Stimulated activated CD8-positive, alpha-beta memory T cell treated with anti-CD3 and anti-CD28 coated beads, Interleukin-4, amount 100 ng/mL, for 24 hours (primary cell): ENCODE measurements at regions not wholly inside any gene's neighbourhood (a gene's known extent, or its start where the extent isn't known, plus 50 kb on each side); places are given as distances from the start of the nearest gene placed in this dataset.

Source experiments
- DNase-seq: peaks from one replicate; pipeline ENCODE4 v3.0.0-alpha.2; 2020; ENCODE audit warnings: low read depth

DNA sequence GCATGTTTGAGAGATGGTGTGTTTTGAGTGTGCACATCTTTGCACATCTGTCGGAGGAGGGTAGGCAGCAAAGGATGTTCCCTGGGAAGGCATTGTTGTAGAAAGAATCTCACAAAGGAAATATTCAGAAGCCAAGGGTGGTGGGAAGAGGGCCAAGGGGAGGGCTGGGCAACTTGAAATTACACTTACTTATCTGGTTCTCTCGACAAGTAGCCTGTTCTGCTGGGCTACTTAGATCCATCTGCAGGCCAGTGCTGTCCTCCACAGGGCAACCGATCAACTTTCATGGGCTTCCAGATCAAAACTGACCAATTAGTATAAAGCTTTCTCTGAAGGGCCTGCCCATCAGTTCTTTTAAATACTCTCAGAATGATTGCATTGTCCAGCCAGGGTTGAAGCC, 495.2 kb downstream of the GADD45G start:
- no peak for DNase-seq

DNA sequence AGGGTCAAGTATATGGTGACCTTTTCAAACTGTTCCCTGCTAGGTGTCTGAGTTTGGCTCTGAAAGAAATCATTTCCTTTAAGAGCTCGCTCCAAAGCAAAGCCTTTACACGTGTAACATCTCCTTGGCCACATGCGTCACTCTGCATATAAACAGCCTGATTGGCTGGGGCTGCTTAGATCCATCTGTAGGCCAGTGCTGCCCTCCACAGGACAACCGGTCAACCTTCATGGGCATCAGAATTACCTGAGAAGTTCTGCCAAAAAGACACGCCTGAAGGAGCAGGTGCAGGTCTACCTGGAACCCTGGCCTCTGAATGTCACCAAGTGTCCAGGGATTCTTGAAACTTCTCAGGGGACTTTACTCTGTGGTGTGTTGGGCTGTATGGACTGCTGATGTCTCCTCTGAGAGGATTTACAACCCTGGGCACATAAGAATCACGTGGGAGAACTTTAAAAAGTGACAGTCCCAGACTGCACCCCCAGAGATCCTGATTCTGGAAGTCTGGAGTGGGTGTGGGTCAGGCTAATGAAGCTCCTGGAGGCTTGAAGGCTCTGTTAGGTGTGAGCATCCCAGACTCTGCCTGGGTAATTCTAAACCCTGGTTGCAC, 497.6 kb downstream of the GADD45G start:
- peak; percentile 53 for DNase-seq

GRCh38 chr9:90103771-90104170, 499.0 kb downstream of the GADD45G start:
- no peak for DNase-seq

- DNase-seq, result no peak
These were observed 501.0 kb downstream of the GADD45G start for GRCh38 chr9:90105773-90106172.

DNA sequence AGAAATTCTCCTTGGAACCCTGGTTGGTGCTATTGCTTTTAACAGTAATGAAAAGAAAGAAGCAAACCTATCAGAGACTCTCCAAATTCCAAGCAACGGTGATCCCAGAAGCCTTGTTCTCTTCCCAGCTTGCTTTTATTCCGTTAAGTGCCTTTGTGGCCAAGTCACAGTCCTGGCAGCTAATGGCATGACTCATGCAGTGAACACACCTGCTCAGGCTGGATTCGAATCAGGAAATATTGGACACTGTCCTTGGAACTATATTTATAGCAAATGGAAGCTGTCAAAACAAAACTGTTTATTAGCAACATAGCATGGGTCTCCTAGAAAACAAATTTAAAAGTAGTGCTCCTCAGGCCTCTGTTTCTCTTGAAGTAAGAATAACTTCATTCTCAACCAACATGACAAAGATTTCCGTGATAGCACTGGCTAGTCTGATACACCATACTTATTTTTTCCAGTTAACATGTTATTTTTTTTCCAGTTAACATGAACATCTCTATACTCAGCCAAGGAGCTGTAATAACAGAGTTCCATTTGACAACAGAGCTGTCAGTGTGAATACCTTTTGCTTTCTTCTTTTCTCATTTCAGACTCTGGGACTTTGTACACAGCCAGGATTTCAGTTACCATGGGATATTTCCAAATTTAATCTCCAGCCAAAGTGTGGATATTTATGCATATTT, 502.4 kb downstream of the GADD45G start:
- DNase-seq, result no peak

- no peak for DNase-seq
These were observed 503.2 kb downstream of the GADD45G start for GRCh38 chr9:90107726-90108655.

GRCh38 chr9:90112788-90113187, 508.0 kb downstream of the GADD45G start:
- no peak for DNase-seq

GRCh38 chr9:90114641-90115425, 510.0 kb downstream of the GADD45G start:
- no peak for DNase-seq

DNA sequence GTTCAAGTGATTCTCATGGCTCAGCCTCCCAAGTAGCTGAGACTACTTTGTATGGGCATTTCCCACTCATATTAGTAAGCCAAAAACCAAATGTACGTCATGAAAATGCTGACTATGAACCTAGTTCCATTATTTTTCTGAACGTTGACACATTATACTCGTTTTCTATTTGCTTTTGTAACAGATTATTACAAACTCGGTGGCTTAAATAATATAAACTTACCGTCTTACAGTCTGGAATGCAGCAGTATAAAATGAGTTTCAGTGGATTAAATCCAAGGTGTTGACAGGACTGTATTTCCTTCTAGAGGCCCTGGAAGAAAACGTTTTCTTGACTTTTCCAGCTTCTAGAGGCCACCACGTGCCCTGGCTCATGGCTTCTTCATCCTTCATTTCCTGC, 517.0 kb downstream of the GADD45G start:
- no peak for DNase-seq

GRCh38 chr9:90124961-90125360, 517.7 kb downstream of the DIRAS2 start:
- DNase-seq, result no peak

GRCh38 chr9:90127923-90128322, 514.7 kb downstream of the DIRAS2 start:
- DNase-seq, result no peak

- no peak for DNase-seq
These were observed 513.9 kb downstream of the DIRAS2 start for GRCh38 chr9:90128587-90129190.

- no peak for DNase-seq
These were observed 513.2 kb downstream of the DIRAS2 start for GRCh38 chr9:90129446-90129845.

- DNase-seq, result no peak
These were observed 511.1 kb downstream of the DIRAS2 start for GRCh38 chr9:90131568-90131967.

DNA sequence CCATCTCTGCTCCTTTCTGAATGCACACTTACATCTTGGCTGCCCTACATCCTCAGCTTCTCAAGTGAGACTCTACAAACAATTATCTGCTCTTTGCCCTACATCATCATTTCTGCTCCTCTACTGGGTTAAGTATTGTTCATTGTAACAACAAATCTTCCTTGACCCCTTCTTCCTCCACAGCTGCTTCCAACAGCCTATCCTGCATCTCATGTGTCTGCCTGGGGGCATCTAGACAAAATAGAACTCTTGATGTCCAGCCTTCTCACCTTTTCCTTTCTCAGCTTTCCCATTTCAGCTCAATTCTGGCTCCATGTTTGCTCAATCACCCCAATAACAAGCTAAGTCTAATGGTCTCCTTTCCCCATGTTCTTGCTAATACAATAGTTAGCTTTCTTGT, 509.8 kb downstream of the DIRAS2 start:
- no peak for DNase-seq

- no peak for DNase-seq
These were observed 504.8 kb downstream of the DIRAS2 start for GRCh38 chr9:90137801-90138200.

- DNase-seq, result no peak
These were observed 502.3 kb downstream of the DIRAS2 start for GRCh38 chr9:90140131-90140818.

GRCh38 chr9:90141723-90142122, 500.9 kb downstream of the DIRAS2 start:
- DNase-seq, result no peak

- peak; percentile 23 for DNase-seq
These were observed 500.0 kb downstream of the DIRAS2 start for GRCh38 chr9:90142580-90142979.

DNA sequence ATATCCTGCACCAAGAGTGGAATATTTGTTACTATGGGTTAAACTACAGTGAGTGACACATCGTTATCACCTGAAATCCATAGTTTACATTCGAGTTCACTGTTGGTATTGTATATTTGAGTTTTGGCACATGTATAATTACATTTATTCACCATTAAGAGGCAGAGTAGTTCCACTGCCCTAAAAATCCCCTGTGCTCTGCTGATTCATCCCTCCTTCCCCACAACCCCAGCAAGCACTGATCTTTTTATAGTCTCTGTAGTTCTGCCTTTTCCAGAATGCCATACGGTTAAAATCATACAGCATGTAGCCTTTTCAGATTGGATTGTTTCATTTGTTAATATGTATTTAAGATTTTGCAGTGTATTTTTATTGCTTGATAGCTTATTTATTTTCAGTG, 495.2 kb downstream of the DIRAS2 start:
- no peak for DNase-seq

DNA sequence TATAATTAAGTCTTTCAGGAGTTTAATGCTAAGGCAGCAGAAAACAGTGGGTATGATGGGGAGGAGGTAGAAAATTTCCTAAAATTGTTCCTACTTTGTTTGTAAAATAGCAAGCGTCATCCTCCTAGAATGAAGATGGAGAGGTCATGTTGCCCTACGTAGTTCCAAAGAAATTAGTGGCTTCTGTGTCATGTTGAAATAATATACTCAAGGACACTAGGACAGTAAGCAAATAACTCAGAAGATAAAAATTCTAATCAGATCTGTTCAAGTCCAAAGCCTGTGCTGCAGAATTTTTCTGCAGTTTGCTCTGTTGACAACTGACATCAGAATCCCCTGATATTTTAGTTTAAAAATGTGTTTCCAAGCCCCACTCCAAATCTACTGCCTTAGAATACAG, 486.3 kb downstream of the DIRAS2 start:
- no peak for DNase-seq
